ENCODE measurements at regions not wholly inside any gene's neighbourhood (a gene's known extent, or its start where the extent isn't known, plus 50 kb on each side); places are given as distances from the start of the nearest gene placed in this dataset.

GRCh38 chr2:23219666-23220065 is 165.3 kb upstream of the KLHL29 start:
- Mint-ChIP-seq H3K36me3 (no peaks in the 10 kb centered on the region), H3K27ac (no peak overlapping the region), H3K4me1 (peaks cover 15% of the 10 kb centered on the region), H3K9me3 (no peaks in the 10 kb centered on the region), H3K4me3 (no peak overlapping the region), H3K27me3 (ENCODE audit: insufficient read depth, low read depth) (peaks cover 9% of the 10 kb centered on the region)
- Histone ChIP-seq H2AFZ (replicated peaks) (no peak overlapping the region), H3F3A (ENCODE audit: low read depth) (no peaks in the 10 kb centered on the region), H3K9ac (no peak overlapping the region), H3K27ac (no peak overlapping the region), H3K4me1 (peaks cover 10% of the 10 kb centered on the region), H3K4me3 (no peak overlapping the region), H3K36me3 (no peaks in the 10 kb centered on the region), H4K20me1 (ENCODE audit: low read depth) (no peaks in the 10 kb centered on the region), H3K27me3 (no peaks in the 10 kb centered on the region), H3K79me2 (ENCODE audit: low read depth) (no peaks in the 10 kb centered on the region), H3K4me2 (no peak overlapping the region), H3K9me3 (ENCODE audit: low read depth) (no peaks in the 10 kb centered on the region)
- no peak for DNase-seq (ENCODE audit: low spot score)
- TF ChIP-seq CTCF (IDR thresholded peaks at IDR 0.05) (no peak), EZH2 (IDR thresholded peaks at IDR 0.05) (no peak), EZH2phosphoT487 (IDR thresholded peaks at IDR 0.05) (no peak)

- Histone ChIP-seq H3K36me3 (no peaks in the 10 kb centered on the region), H3K79me2 (ENCODE audit: low read depth) (no peaks in the 10 kb centered on the region), H3K4me2 (no peak overlapping the region), H3F3A (ENCODE audit: low read depth) (no peaks in the 10 kb centered on the region), H3K27ac (no peak overlapping the region), H3K9me3 (ENCODE audit: low read depth) (no peaks in the 10 kb centered on the region), H2AFZ (replicated peaks) (no peak overlapping the region), H3K27me3 (no peaks in the 10 kb centered on the region), H3K4me1 (peaks cover 10% of the 10 kb centered on the region), H3K9ac (no peak overlapping the region), H4K20me1 (ENCODE audit: low read depth) (no peaks in the 10 kb centered on the region), H3K4me3 (no peak overlapping the region)
- DNase-seq (ENCODE audit: low spot score): peak; percentile 28
- Mint-ChIP-seq H3K4me1 (peaks cover 15% of the 10 kb centered on the region), H3K27ac (no peak overlapping the region), H3K36me3 (no peaks in the 10 kb centered on the region), H3K9me3 (no peaks in the 10 kb centered on the region), H3K27me3 (ENCODE audit: insufficient read depth, low read depth) (peaks cover 7% of the 10 kb centered on the region), H3K4me3 (no peak overlapping the region)
- TF ChIP-seq EZH2 (IDR thresholded peaks at IDR 0.05): no peak
- TF ChIP-seq CTCF (IDR thresholded peaks at IDR 0.05): no peak
- no peak for TF ChIP-seq EZH2phosphoT487 (IDR thresholded peaks at IDR 0.05)
Observed at GRCh38 chr2:23220513-23221094, 164.4 kb upstream of the KLHL29 start.

GRCh38 chr2:23221236-23221635 is 163.7 kb upstream of the KLHL29 start:
- H3K9me3 Mint-ChIP-seq: no peaks in the 10 kb centered on the region
- DNase-seq (ENCODE audit: low spot score): no peak
- no peaks in the 10 kb centered on the region for H3K36me3 ChIP-seq
- no peaks in the 10 kb centered on the region for H3K27me3 ChIP-seq
- H3K4me1 ChIP-seq: peaks cover 10% of the 10 kb centered on the region
- H3K4me3 ChIP-seq: no peak overlapping the region
- H3K9ac ChIP-seq: no peak overlapping the region
- no peak overlapping the region for H3K27ac ChIP-seq
- no peaks in the 10 kb centered on the region for H4K20me1 ChIP-seq (ENCODE audit: low read depth)
- no peak overlapping the region for H2AFZ ChIP-seq (replicated peaks)
- H3K4me1 Mint-ChIP-seq: peaks cover 15% of the 10 kb centered on the region
- no peak overlapping the region for H3K4me2 ChIP-seq
- H3K79me2 ChIP-seq (ENCODE audit: low read depth): no peaks in the 10 kb centered on the region
- TF ChIP-seq CTCF (IDR thresholded peaks at IDR 0.05) (no peak), EZH2phosphoT487 (IDR thresholded peaks at IDR 0.05) (no peak), EZH2 (IDR thresholded peaks at IDR 0.05) (no peak)
- no peaks in the 10 kb centered on the region for H3K36me3 Mint-ChIP-seq
- no peak overlapping the region for H3K27ac Mint-ChIP-seq
- H3K9me3 ChIP-seq (ENCODE audit: low read depth): no peaks in the 10 kb centered on the region
- H3F3A ChIP-seq (ENCODE audit: low read depth): no peaks in the 10 kb centered on the region
- H3K4me3 Mint-ChIP-seq: no peak overlapping the region
- peaks cover 5% of the 10 kb centered on the region for H3K27me3 Mint-ChIP-seq (ENCODE audit: insufficient read depth, low read depth)
